CMK (cell line): ENCODE measurements at regions not wholly inside any gene's neighbourhood (a gene's known extent, or its start where the extent isn't known, plus 50 kb on each side); places are given as distances from the start of the nearest gene placed in this dataset.
A peak's percentile ranks its signal among the peaks of the same experiment; 100 is the strongest.
"Not testable (repeated sequence)": the region's sequence is repeated elsewhere in the genome, so short reads cannot be mapped to it uniquely, and the experiment has no call there.

Experiments
- DNase-seq: peaks from one replicate; pipeline ENCODE4 v3.0.0-alpha.2; 2010; ENCODE audit warnings: low read depth

DNA sequence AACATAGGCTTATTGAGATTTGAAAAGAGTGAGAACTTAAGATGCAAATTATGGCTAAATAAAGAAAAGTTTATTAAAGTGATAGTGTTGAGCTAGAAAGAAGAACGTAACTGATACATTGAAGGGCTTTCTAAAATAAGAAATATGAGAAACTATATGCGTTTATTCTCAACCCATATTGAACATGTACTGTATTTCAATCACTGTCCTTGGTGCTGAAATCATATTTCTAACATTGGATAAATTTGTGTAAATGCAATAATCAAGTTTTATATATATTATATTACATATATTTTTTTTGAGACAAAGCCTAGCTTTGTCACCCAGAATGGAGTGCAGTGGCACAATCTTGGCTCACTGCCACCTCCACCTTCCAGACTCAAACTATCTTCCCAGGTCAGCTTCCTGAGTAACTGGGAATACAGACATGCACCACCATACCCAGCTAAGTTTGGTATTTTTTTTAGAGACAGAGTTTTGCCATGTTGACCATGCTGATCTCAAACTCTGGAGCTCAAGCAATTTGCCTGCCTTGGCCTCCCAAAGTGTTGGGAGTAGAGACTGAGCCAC, 1065.8 kb downstream of the REEP3 start:
- no peak for DNase-seq

DNA sequence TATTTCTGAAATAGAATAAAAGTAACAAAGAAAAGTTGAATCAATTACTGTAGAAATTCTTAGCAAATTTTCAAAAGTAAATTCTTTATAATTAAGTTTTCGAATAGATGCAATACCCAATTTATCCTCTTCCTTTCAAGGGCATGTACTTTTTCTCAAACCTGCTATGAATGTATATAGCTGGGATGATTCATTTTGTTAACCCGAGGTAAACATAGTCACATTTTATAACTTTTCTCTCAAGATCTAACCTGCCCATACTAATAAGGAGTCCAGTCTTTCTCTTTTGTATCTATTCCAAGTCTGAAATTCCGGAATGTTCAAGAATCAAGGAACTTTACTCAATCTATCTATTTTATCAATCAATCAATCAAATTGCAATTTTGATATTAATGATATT, 1072.9 kb downstream of the REEP3 start:
- DNase-seq, result no peak

DNA sequence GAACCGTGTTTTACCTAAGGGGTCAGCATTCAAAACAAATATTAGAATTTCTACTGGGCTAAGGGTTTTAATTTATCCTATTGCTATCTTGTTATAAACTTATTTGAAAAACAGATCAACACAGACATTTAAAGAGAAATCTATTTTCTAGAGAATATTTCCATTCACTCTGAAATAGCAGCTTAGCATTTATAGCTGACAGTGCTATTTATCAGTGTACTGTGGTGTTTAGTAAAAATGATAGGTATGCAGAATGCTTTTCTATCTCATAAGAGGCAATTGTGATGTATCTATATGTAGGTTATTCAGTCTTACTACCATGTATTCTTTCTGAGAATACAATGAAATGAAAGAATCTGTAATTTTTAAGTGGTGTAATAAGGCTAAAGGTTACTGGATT, 1077.4 kb downstream of the REEP3 start:
- no peak for DNase-seq

DNA sequence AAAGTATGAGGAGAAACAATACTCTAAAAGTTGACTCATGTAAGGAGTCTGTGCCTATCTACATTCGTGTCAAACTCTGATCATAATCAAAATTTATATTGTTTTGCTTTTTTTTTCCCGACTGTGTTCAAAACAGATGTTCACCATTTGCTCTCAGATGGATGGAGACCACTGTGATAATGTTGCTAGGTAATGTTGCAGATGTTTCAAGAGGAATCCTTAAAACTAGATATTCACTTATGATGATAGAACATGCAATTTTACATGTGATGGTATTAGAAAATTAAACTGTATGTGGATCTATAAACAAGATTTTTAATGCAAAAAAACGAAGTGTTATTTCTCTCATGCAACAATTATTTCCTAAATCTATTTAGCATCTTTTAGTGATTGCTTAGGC, 1080.1 kb downstream of the REEP3 start:
- no peak for DNase-seq

DNA sequence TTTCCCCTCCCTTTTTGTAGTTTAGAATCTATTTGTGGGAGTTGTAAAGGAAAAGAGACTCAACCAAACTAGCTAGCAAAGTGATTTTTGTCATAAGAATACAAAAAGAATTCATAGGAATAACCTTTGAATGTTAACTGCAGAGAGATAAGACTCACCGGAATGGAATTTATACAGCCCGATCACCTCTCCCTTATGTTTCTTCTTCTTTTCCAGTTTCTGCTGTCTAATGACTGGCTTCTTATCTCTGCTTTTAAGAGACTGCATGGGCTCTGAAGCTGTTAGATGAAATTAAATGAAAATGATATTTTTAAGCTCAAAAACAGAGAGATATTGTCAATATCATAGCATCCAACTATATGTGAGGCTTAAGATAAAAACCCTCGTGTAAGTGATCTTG, 1095.9 kb downstream of the REEP3 start:
- DNase-seq, result no peak

DNA sequence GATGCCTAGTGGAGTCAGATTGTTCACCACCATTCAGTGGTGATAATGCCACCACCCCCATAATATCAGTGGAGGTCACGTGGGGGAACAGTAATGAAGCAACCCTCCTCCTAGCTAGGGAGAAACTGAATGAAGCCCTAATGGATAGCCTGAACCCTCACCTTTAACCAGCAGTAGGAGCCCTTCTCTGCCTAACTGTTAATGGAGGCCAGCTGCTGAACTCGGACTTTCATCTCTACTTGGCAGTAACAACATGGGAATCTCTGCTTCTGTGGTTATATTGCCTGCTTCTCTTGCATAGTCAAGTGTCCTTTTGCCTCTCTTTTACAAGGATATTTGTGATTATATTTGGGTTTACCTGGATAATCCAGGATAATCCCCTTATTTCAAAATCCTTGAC, 1097.9 kb downstream of the REEP3 start:
- DNase-seq, result no peak

DNA sequence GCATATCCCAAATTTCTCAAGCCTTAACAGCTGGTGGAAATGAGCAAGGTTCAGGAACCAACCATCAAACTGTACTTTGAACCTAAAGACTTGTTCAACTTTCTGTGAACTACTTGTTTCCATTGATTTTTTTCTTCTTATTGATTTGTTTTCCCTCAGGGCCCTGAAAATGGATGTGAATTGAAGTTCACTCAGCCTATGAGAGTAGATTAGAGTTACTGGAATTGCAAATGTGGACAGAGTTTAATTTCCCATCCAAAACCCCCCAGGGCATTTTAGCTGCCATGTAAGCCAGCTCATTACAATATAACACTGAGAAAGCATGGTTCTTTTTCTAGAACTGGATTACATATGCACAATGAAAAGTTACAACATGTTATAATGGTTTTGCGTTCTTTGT, 1105.7 kb downstream of the REEP3 start:
- DNase-seq, result no peak

DNA sequence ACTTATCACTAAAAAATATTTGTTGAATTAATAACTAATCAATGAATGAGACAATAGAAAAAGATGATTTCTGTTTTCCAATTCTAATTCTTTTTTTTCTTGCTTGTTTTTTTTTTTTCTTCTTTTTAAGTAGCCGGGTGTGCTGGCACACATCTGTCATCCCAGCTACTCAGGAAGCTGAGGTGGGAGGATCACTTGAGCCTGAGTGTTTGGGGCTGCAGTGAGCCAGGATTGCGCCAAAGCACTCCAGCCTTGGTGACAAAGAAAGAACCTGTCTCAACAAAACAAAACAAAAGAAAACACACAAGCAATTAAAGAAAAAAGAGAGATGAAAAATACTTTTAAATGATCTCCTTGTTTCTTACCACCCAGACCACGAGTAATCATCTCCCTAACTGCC, 1109.3 kb downstream of the REEP3 start:
- DNase-seq, result no peak

DNA sequence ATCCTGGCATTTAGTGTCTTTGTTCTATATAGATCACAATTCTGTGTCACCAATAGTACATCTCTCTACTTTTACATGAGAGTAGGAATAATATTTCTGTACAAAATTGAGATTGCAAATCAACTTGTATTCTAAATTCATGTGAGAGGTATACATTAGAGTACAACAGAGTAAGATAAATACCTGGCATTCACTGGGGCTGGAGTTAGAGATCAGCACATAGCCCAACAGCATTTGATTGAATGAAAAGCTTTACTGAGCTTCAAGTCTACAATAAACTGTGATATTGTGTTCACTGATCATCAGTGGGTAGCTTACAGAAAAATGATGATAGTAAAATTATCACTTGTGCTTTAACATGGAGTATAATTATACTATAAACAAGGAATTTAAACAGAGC, 1114.7 kb downstream of the REEP3 start:
- DNase-seq, result no peak

DNA sequence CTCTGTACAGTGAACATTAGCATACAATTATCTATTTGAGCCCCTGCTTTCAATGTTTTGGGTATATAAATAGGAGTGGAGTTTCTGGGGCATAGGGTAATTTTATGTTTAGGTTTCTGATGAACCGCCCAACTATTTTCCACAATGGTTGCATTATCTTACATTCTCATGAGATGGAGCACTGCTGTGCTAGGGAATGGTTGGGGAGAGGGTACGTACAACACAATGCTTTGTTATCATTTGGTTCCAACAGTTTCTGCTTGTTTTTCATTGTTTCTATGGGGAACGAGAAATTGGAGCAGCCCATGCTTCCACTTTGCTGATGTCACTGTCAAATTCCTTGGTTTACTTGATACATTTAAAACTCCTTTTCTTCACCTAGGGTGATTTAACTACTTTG, 1115.3 kb downstream of the REEP3 start:
- no peak for DNase-seq

DNA sequence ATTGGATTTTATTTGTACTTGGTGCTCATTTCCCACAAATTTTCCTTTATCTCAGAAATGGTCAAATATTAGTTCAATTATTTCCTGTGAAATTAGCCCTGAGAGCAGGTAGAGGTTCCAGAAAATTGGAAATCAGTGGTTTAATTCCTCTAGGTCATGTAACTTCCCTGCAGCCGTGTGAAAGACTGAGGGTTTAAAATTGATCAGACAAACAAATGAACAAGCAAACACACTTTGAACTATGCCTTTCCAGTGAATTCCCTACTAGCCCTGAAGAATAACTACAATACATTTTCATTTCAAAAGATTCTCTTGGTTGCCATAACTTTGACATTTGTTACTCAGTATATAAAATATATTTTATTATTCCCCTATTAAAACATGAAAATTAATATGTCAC, 1116.7 kb downstream of the REEP3 start:
- no peak for DNase-seq

DNA sequence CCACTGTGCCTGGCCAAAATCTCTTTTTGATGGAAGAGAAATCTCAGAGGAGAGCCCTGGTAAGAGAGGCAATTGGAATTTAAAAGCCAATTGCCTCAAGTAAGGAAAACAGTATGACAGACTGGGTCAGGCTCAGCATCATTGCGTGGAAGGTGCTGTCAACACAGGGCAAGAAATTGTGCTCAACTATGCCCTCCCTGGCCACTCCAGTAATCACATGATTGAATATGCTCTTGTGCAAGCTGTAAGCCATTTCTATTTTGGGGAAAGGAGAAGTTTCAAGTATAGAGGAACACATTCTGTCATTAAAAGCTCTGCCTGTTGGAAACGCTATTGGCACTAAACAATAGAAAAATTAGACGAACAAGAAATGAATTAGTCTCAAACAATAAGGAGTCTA, 1127.7 kb downstream of the REEP3 start:
- DNase-seq, result peak; percentile 11

DNA sequence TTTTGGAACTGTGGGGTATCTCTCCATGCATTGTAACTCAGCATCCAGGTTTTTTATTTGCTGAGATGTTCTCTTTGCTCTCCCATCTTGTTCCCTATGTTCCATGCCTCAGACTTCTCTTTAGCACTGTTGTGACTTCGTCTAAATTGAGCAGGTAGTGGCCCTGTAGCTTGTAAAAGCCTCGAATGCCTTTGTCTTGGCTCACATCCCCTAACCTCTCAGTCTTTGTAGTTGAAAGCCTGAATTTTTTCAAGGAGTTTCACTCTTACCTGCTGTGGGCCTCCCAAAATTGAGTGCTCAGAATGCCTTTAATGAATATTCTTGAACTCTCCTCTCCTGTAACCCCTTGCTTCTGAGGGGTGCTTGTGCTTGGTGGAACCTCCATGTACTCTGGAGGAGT, 1137.3 kb downstream of the REEP3 start:
- no peak for DNase-seq

DNA sequence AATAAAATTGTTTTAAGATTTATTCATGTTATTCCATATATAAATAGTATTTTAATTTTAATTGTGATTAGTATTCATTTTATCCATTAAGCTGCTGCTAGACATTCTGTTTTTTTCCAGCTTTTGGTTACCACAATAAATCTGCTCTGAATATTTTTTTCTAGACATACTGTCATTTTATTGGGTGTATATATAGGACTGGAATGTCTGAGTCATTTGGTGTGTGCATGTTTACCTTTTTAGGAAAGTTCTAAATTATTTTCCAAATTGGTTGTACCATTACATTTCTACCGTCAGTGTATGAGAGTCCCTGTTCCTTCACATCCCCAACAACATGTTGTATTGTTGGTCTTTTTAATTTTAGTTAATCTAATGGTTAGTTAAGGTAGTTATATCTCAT, 1138.1 kb downstream of the REEP3 start:
- DNase-seq, result no peak

DNA sequence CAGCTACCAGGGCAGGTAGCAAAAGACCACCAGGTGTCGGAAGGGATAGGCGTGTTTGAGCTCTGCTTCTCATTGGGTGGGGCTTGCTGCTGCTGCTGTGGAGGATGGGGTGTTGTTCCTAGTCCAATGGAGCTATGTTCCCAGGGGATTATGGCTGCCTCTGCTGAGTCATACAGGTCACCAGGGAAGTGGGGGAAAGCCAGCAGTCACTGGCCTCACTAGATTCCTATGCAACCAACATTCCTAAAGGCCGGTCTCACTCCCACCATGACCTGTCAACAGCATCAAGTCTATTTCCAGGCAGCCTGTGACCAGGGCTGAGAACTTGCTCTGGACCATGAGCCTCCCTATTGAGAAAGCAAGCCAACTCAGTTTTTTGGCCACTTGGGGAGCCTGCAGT, 1160.8 kb downstream of the REEP3 start:
- no peak for DNase-seq

DNA sequence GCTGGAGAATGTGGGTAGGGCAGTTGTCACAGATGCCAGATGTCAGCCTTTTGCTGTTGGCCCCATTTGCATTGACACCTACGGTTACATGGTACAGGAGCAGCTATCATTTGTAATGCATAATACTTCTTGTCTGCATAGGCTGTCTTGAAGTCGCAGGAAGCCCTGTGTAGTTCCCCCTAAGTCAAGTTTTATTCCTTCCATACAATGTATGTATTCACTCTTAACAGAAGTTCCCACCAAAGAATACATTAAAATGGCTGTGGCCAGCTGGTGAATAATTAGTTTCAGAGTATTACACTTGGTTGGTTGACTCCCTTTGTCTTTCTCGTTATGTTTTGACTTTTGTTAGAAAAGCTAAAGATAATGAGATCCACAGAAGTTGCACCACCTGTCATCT, 1169.0 kb downstream of the REEP3 start:
- DNase-seq, result no peak

DNA sequence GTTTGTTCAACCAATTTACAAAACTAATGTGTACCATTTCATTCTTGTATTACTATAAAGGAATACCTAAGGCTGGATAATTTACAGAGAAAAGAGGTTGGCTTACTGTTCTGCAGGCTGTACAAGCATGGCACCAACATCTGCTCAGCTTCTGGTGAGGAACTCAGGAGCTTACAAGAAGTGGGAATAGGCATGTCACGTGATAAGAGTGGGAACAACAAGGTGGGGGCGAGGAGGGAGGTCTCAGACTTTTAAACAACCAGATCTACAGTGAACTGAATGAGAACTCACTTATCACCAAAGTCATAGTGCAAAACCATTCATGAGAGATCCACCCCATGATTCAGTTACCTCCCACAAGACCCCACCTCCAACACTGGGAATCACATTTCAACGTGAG, 1178.0 kb downstream of the REEP3 start:
- DNase-seq, result no peak

DNA sequence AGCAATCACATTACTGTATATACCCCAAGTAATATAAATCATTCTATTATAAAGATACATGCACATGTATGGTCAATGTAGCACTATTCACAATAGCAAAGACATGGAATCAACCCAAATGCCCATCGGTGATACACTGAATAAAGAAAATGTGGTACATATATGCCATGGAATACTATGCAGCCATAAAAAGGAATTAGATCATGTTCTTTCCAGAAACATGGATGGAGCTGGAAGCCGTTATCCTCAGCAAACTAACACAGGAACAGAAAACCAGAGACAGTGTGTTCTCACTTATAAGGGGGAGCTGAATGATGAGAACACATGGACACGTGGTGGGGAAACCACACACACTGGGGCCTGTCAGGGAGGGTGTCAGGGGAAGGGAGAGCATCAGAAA, 1180.9 kb downstream of the REEP3 start:
- not testable (repeated sequence) for DNase-seq

DNA sequence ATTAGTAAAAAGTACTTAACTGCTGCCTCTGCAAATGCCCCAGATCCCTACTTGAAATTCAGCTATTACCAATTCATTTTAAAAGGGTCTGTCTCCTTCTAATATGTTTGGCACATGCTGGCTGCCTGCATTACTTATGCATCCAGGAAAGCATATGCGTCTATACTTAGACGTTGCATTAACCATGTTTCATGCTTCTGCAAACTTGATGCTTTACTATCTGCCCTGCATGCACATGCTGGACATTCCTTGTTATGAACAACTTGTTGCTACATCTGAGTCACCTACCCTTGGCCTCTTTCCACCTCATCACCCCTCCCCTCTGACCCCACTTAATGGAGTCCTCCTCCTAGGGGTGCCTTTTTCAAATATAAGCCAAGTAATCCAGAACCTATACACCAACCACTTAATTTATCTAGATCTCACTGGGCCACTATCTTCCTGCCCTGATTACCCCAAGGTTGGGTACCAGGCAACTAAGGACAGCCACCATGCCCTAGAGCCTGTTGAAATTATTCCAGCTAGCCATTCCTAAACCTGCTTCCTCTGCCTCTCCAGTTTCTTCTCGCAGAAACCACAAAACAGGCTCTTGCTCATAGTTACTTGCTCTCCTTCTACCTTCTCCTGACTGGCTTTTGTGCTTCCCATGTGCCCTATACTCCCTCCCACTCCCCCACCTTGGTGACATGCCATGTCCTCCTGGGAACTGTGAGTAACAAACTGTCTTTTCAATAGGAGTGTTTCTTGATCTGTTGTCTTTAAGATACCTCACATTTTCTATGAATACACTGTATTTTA, 1187.9 kb downstream of the REEP3 start:
- DNase-seq, result no peak

DNA sequence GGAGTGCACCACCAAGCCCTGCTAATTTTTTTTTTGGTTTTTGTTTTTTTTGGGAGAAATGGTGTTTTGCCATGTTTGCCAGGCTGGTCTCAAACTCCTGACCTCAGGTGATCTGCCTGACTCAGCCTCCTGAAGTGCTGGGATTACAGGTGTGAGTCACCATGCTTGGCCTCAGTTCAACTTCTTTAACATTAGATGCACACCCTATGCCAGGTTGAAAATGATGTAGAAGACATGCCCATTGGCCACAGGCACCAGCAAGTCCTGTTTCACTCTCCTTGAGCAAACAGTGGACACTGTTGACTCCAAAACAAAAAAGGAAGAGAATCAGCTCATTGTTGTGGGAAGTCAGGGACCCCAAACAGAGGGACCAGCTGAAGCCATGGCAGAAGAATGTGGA, 1205.3 kb downstream of the REEP3 start:
- DNase-seq, result no peak

DNA sequence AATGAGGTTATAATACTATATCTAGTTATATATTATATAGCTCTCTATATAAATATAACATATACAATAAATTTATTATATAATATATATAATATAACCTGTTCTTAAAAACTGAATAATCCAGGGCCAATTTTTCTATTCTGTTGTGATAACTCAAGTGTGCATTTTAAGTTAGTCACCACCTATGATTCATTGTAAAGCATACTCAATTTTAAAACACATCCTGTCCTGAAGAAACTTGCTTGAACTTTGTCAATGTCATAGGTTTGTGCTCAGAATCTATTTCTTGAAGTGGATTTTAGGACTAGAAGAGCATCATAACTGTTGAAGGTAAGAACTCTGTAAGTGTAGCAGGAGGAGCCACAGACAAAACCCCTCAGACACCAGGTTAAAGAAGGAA, 1209.8 kb downstream of the REEP3 start:
- no peak for DNase-seq

DNA sequence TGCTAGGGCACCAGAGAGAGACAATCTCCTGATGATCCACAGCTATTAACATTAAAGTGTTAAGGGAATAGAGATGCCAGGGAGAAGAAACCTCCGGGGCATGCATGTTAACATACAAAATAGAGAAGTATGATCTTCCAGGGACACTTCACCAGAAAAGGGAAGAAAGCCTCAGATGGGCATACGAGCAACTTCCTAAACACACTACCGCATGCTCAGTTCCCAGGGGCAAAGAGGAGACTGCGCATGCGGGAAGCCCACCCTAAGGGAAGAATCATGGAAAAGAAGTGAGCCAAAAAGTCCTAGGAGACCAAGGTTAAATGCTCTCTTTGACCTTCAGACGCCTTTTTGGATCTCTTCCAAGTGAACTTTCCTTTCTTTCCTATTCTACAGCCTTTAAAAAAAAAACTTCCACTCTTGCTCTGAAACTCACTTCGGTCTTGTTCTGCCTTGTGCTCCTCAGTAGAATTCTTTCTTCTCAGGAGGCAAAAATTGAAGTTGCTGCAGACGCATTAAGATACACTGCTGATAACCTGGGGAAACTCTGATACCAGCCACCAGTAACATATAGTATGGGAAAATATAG, 1211.3 kb downstream of the REEP3 start:
- no peak for DNase-seq

DNA sequence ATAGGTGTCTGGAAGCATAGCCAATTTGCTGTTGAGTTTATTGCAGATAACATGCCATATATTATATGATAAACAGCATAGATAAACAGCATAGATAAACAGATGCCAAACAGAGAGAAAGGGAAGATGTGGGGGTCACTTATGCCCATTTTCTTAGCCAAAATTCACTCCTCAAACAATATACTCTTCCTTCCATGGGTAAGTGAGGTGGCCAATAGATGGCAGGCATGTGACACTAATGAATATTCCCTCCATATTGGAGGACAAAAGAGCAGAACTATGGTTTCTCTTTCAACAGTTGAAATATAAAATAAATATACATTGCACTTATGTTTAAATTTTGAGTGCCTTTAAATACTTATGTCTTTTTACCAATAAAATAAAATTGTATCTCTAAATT, 1212.8 kb downstream of the REEP3 start:
- DNase-seq, result no peak

DNA sequence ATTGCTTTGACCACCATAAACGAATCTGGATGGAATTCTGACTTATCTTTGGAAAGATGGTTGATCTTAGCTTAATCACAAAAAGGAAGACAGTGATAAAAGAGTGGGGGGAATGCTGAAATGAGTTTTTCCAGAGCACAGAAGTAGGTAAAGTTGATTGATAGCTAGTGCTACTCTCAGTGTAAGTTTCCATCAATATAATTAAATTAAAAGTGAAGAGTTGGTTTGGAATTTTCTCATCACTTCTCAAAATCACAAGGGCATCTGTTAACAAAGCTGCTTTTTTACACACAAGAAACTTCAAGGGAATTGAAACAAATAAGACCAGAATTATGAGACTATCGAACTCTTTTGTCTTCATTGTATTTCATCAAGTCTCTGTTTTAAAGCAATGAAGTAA, 1217.3 kb downstream of the REEP3 start:
- no peak for DNase-seq
